ENCODE measurements at regions not wholly inside any gene's neighbourhood (a gene's known extent, or its start where the extent isn't known, plus 50 kb on each side); places are given as distances from the start of the nearest gene placed in this dataset.
"Not testable (repeated sequence)": the region's sequence is repeated elsewhere in the genome, so short reads cannot be mapped to it uniquely, and the experiment has no call there.

GRCh38 chr7:156565002-156565401, 75.6 kb upstream of the RNF32 start:
- TF ChIP-seq CTCF (conservative IDR thresholded peaks at IDR 0.05 in 1 of 2, IDR thresholded peaks at IDR 0.05 in 1 of 2; ENCODE audit: low read depth in 1 of 2, low read length in 2 of 2); EZH2 (IDR thresholded peaks at IDR 0.05; ENCODE audit: low read length, missing control alignments): not testable (repeated sequence)
